Renal cortex interstitium (tissue), 11 donors: ENCODE measurements at regions not wholly inside any gene's neighbourhood (a gene's known extent, or its start where the extent isn't known, plus 50 kb on each side); places are given as distances from the start of the nearest gene placed in this dataset.

Experiments
- DNase-seq, 11 donors: peaks; one replicate each; pipeline ENCODE4 v3.0.0-alpha.2; 2013; ENCODE audit warnings: low read depth in 9 of 11, low spot score in 4 of 11; ENCODE audit errors: extremely low read depth in 1 of 11

- DNase-seq = no peak
Measured at GRCh38 chr1:106675558-106675957, 380.9 kb upstream of the PRMT6 start.

- DNase-seq = no peak
Measured at GRCh38 chr1:106676021-106676420, 380.5 kb upstream of the PRMT6 start.

DNA sequence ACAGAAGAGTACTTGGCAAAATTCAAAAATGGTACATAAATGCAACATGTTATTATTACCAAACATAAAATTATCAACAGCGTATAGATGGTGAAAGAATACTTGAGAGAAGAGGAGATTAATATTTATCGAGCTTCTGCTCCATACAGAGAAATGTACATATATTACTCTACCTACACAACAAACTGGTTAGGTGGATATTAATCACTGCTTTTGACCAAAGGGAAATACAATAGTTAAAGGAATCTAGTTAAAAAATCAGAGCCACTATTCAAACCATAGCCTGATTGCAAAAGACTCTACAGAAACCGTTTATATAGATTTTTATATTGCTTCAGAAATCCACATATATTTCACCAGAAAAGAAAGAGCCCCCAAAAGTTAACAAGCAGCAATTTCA, 379.3 kb upstream of the PRMT6 start:
- DNase-seq = no peak

DNA sequence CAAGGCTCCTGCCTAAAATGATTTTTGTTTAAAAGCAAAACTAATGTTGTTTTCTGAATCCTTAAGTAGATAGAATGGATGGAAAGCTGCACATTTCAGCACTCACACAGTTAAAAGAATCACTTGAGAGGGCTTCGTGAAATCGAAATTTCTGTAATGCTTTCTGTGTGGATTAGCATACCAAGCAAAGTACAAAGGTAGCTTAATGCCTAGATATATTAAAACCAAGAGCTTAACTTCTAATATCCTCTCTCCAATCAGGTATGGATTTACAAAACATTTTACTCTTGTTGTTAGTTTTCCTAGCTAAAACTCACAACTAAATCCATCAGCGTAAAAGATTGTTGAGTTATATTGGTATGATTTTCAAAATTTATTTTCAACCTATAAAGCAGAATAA, 378.8 kb upstream of the PRMT6 start:
- no peak for DNase-seq

DNA sequence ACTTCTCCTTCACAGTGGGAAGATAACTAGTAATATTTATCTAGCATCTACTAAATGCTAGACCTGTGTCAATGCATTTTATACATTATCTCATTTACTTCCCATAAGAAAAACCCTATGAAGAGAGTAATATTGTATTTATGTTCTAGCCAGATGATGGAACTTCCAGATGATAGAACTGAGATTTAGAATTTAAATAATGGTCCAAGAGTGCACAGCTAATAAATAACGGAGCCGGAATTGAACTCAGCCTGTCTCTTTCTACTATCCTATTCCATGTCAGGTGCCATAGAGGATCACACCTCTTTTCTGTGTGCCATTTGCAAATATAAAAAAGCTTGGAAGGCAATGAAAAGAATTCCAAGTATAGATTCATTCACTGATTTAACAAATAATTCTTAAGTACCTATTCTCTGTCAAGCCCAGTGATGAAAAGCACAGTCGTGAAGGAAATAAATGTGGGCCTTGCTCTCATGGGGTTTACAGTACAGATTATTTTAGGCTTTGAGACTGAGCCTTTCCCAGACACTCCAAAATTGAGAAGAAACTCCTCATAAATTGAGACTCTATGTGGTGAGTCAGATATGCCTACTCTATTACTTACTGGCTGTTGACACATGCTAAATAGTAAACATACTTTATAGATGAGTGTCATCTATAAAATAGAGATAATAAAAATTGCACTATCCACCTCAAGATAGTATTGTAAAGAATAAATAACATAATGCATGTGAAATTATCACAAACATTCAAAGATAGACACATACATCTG, 378.0 kb upstream of the PRMT6 start:
- DNase-seq = no peak

DNA sequence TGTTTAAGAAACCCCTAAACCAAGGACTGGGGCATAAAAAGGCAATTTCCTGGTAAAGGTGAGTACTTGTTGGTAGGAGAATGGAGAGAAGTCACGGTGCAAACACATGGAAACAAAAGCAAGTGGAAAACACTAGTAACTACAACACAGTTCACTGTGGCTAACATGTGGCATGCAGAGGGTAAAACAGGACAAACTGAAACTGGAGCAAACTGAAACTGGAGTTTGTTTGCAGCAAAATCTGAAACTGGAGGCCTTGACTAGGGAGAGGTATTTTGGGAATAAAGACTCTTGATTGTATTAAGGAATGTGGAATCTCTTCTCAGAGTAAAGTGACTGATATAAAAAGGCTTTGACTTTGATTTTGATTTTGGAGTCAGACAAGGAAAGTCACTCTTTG, 376.3 kb upstream of the PRMT6 start:
- DNase-seq = no peak

DNA sequence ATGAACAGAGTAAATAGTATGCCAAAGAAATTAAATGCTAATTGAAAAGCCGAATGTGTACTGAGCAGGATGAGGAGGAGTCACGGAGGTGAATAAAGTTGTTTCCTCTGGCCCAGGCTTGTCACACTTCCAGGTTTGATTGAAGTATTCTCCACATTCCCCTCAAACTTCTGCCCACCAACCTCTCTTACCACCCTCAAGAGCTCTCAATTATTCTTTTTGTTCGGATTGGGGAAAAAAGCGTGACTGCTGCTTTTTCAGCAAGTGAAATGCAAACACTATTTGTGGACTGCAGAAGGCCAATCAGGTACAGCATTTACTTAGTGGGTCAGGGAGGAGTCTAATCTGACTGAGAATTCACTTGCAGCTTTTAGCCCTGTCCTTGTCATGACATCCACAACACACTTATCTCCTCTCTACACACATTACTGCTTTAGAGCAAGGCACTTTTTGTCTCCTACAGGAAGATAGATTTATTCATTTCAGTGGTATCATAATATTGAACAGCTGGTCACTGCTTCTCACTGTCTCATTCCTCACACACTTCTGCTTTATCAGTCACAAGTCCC, 375.6 kb upstream of the PRMT6 start:
- DNase-seq = no peak

DNA sequence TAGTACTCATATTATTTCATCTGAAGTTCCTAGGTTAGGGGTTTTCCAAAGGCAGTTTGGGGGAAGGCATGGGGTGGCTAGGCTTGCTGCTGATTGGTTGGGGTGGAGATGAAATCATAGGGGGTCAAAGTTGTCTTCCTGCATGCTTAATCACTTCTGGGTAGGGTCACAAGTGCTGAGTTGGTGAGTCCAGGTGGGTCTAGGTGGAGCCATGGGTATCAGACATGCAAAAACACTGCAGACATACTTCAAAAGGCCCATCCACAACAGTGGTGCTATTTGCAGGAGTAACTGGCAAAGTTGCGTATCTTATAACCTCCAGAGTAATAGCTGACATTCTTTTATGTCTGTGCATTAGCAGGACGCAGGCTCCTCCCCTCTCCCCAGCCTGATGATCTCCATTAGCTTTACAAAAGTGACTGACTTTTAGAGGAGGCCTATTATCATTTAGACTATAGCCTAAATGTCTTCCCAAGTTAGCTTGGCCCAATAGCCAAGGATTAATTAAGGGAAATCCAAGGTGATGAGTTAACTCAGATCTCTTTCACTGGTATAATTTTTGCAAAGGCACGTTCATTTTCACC, 374.4 kb upstream of the PRMT6 start:
- no peak for DNase-seq

DNA sequence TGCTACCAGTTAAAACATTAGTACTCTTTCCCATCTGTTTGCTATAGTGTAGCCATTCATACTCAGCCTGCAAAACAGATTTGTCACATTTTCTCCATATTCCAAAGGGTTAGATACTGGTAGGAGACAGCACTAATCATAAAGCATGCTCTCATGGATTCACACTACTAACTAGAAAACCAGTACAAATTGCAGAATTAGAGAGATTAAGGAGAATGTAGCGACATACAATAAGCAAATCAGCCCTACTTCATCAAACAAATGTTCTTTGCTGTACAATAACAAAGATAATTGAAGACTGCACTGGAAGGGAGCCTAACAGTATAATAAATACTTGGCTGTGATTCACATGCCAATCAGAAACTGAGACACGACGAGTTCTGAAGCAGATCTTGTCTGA, 368.0 kb upstream of the PRMT6 start:
- no peak for DNase-seq

- no peak for DNase-seq
Measured at GRCh38 chr1:106698660-106699059, 357.8 kb upstream of the PRMT6 start.

GRCh38 chr1:106699433-106699832, 357.0 kb upstream of the PRMT6 start:
- no peak for DNase-seq

GRCh38 chr1:106700211-106700610, 356.3 kb upstream of the PRMT6 start:
- no peak for DNase-seq

DNA sequence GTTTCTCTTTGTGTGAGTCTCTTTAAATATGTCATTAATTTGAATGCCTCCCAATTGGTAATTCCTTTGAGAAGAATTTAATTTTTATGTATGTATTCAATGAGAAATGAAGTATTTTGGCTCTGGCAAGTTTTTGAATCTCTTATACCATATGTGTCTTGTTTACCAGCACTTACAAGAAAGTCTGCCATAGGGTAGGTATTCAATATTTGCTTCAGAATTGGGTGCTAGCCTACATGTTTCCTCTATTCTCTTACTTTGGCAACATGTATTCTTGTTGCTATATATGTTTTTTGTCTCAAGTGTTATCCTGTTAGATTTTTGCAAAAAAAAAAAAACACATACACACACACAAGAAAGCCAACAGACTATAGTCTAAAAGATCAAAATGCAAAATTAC, 350.5 kb upstream of the PRMT6 start:
- no peak for DNase-seq

GRCh38 chr1:106717591-106717990, 338.9 kb upstream of the PRMT6 start:
- DNase-seq = no peak

GRCh38 chr1:106721790-106722189, 334.7 kb upstream of the PRMT6 start:
- no peak for DNase-seq

DNA sequence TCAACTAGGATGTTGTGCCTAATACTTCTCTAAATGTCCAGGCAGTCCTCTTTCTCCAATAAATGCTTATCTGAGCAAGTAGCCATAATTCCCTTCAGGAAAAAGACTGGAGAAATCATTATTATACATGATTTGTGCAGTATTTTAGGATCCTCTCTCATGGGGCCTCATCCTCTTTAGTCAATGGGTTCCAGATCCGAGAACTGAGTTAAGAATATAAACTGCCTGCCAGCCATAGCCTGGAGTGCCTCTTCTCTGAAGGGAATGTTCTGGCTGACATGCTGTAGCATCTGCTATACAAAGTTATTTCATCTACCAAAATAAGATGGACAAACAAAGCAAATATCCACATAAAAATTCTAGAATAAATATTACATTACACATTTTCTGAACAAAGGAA, 334.0 kb upstream of the PRMT6 start:
- no peak for DNase-seq

DNA sequence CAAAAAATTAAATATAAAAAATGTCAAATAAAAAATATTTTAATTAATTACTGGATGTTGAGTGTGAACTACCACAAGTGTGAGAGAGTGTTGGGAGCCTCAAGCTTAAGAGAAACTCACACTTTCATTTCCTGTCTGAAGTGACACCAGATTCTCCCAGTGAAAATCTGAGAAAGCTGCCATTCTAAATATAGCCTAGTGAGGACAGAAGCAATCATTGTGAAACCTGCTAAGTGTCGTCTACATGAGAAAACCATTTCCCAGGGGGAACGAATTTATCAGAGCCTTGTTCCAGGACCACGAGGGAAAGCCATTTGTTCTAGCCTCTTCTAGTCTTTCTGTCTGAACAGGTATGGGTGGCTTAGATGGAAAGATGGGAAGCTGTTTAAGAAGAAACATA, 329.3 kb upstream of the PRMT6 start:
- DNase-seq = no peak

DNA sequence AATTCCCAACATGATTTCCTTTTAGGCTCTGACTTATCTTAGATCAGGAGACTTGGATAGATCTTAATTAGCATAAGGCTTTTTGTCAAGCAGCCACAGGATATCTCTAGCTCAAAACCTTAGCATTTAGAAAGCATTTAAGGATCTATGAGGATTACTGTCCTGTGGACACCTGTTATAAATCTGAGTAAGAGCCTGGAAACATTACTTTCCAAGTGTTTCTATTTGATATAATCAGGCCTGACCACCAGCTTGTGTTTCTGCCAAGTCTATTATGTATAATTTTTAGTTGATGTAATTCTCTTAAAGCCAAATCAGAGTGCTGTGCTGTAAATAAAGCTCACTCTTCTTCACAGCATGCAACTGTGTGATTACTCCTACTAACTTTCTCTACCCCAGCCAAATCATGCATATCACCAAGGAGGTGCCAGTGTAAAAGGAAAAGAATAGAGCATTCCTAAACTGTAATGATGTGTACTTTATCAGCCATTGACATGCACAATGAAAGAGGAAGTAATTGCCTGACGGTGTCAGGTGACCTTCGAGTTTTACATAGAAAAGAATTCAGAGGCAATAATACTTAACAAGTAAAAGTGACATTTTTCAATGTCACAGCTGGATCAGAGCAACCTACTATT, 309.9 kb upstream of the PRMT6 start:
- peak in 6 of 11 donors; percentile 4 to 18 (median 12) for DNase-seq

DNA sequence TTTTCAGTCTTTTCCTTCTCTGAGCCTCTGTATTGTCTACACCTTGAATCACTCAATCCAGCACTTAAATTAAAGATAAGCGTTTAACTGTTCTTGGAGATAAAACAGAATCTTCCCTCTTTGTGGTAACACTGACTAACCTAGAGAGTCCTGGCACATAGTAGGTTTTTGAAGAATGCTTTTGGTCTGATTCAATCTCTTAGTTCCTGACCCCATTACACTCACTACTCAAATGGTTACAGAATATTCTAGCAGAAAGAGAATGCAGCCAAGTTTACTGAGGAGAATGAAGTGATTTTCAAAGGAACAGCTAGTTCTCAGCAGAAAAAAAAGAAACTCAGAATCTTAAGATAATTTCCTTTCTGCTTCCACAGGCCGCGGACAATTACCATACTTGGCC, 309.2 kb upstream of the PRMT6 start:
- no peak for DNase-seq

DNA sequence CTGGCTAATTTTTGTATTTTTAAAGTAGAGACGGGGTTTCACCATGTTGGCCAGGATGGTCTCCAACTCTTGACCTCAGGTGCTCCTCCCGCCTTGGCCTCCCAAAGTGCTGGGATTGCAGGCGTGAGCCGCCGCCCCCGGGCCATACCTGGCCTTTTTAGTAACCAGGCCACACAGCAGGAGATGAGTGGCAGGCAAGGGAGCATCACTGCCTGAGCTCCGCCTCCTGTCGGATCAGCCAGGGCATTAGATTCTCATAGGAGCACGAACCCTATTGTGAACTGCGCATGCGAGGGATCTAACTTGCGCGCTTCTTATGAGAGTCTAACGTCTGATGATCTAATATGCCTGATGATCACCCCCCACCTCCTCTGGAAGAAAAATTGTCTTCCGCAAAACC, 308.7 kb upstream of the PRMT6 start:
- no peak for DNase-seq
